Astrocyte (in vitro differentiated cells and primary cell): ENCODE measurements at regions not wholly inside any gene's neighbourhood (a gene's known extent, or its start where the extent isn't known, plus 50 kb on each side); places are given as distances from the start of the nearest gene placed in this dataset.
"Not testable (repeated sequence)": the region's sequence is repeated elsewhere in the genome, so short reads cannot be mapped to it uniquely, and the experiment has no call there.

Experiments used
- CTCF ChIP-seq: IDR thresholded peaks from 2 replicates; pipeline ENCODE4 v1.5.1; 2011; ENCODE audit warnings: low read depth, mild to moderate bottlenecking, inconsistent platforms, low read length, moderate library complexity; ENCODE audit not compliant: insufficient read depth
- EZH2 ChIP-seq: IDR thresholded peaks from 2 replicates; pipeline ENCODE4 v1.6.1; 2012; ENCODE audit warnings: mild to moderate bottlenecking, low read length, inconsistent platforms; ENCODE audit not compliant: insufficient read depth

GRCh38 chr7:32728412-32729334 is 162.9 kb downstream of the KBTBD2 start:
- not testable (repeated sequence) for TF ChIP-seq CTCF, EZH2
